ENCODE measurements at regions not wholly inside any gene's neighbourhood (a gene's known extent, or its start where the extent isn't known, plus 50 kb on each side); places are given as distances from the start of the nearest gene placed in this dataset.

GRCh38 chr12:24599736-24600135, 349.2 kb downstream of the BCAT1 start:
- TF ChIP-seq EGR1 (IDR thresholded peaks at IDR 0.05) (no peak), FOXM1 (IDR thresholded peaks at IDR 0.05; ENCODE audit: borderline replicate concordance, low read depth) (no peak), TAF1 (IDR thresholded peaks at IDR 0.05; ENCODE audit: low read depth) (no peak), CREB1 (IDR thresholded peaks at IDR 0.05; ENCODE audit: low read depth) (no peak), RAD21 (IDR thresholded peaks at IDR 0.05; ENCODE audit: low read depth) (no peak), REST (IDR thresholded peaks at IDR 0.05; ENCODE audit: low read depth) (no peak), CEBPB (IDR thresholded peaks at IDR 0.05) (no peak), ZBTB7A (IDR thresholded peaks at IDR 0.05; ENCODE audit: low read depth) (no peak), TEAD4 (IDR thresholded peaks at IDR 0.05) (no peak), MAX (IDR thresholded peaks at IDR 0.05) (no peak), USF1 (IDR thresholded peaks at IDR 0.05) (no peak), TCF12 (IDR thresholded peaks at IDR 0.05; ENCODE audit: low read depth) (no peak), YY1 (IDR thresholded peaks at IDR 0.05; ENCODE audit: low read depth) (no peak)

All from Ishikawa (cell line).